GM18517 (cell line): ENCODE measurements at regions not wholly inside any gene's neighbourhood (a gene's known extent, or its start where the extent isn't known, plus 50 kb on each side); places are given as distances from the start of the nearest gene placed in this dataset.
"Not testable (repeated sequence)": the region's sequence is repeated elsewhere in the genome, so short reads cannot be mapped to it uniquely, and the experiment has no call there.

ENCODE experiments used
- ATAC-seq: cut with Tn5 transposase; IDR thresholded peaks from one replicate; pipeline ENCODE4 v1.9.1; 2021; ENCODE audit warnings: mild to moderate bottlenecking, moderate library complexity; ENCODE audit not compliant: unreplicated experiment

DNA sequence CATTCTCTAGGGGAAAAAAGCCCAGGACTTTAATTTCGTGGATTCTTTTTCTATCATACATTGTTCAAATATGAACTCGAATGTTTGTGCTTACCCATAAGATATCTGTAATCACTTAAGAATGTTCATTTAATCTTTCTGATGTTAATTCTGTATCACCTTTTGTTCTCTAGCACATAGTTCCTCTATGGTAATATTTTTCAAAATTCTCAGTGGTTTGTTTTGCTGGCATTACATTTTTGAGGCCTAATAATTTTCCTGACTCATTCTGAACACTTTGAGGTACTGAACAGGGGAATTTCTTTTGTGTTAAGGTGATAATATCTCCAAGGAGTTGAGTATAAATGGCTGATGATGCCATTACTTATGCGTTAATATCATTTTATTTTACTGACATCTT lies 490.7 kb upstream of the PITX2 start:
- ATAC-seq = no peak

- ATAC-seq = no peak
These were observed 493.0 kb upstream of the PITX2 start for GRCh38 chr4:111115881-111116280.

DNA sequence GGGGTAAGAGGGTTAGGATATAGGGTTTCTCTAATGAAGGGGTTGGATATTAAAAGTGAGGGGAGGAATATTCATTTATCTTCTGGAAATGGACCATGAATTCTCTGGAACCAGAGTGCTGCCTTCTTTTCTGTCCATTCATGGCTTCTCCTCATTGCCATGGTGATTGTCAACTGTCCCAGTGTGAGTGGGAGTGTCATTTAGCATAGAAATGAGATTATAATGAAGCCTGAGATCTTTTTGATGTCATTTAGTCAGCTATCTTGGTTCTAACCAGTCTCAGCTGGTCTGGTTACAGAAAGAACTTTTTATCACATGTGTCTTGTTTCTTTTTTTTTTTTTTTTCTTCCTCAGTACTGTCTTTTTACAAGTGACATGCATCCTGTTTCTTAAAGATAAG lies 497.3 kb upstream of the PITX2 start:
- no peak for ATAC-seq

DNA sequence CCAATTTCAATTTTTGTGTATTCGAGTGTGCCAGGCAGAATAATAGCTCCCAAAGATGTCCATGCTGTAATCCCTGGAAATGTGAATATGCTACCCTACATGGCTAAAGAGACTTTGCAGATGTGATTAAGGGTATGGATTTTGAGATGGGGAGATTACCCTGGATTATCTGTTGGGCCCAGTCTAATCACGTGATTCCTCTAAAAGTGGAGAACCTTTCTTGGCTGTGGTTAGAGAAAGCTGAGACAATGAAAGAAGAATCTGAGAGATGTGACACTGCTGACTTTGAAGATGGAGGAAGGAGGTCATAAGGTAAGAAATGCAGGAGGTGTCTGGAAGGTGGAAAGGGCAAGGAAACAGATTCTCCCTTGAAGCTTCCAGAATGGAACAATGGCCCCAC lies 503.5 kb upstream of the PITX2 start:
- ATAC-seq = no peak

GRCh38 chr4:111127841-111128240 lies 505.0 kb upstream of the PITX2 start:
- ATAC-seq = no peak

- no peak for ATAC-seq
These were observed 505.4 kb upstream of the PITX2 start for GRCh38 chr4:111128327-111128726.

DNA sequence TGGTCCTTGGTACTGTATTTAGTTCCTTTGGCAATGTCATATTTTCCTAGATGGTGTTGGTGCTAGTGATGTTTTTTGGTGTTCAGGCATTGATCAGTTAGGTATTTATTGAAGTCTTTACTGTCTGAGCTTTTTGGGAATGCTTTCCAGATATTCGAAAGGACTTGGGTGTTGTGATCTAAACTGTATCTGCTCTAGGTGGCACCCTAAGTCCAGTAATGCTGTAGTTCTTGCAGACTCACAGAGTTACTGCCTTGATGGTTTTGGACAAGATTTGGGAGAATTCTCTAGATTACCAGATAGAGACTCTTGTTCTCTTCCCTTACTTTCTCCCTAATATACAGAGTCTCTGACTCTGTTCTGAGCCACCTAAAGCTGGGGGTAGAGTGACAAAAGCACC lies 513.6 kb upstream of the PITX2 start:
- no peak for ATAC-seq

- no peak for ATAC-seq
These were observed 514.1 kb upstream of the PITX2 start for GRCh38 chr4:111136967-111137366.

DNA sequence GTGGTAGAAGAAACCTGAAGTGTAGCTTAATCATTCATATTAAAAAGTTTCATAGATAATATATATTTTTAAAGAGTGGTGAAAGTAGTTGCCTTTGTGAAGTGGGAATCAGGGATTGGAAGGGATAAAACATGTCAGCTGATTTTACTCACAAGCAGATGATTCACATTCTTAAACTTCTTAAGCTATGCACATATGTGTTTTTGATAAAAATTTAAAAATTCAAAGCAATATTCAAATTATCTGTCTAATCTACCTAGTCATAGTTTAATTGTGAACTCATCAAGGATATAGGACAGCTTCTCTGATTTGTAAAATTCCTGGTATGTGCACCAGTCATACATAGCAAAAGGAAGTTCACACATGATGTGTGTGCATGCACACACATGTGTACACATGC lies 520.6 kb upstream of the PITX2 start:
- ATAC-seq = no peak

DNA sequence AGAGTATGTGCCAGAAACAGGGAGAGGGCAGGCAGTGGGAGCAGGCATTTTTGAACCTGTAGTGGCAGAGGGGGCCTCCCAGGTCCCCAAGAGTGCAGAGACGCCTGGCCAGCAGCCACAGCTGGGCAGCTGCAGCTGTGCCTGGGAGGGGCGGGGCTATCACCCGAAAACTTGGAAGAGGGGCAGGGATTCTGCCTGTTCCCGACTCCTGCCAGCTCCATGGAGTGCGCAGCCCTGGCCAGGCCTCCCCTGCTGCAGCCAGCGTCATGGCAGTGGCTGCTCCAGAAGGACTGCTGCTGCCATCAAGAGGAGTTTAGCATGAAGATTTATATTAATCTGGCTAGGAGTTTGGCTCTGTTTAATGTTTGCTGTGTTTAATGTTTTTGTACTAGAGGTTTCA lies 532.1 kb upstream of the PITX2 start:
- no peak for ATAC-seq

DNA sequence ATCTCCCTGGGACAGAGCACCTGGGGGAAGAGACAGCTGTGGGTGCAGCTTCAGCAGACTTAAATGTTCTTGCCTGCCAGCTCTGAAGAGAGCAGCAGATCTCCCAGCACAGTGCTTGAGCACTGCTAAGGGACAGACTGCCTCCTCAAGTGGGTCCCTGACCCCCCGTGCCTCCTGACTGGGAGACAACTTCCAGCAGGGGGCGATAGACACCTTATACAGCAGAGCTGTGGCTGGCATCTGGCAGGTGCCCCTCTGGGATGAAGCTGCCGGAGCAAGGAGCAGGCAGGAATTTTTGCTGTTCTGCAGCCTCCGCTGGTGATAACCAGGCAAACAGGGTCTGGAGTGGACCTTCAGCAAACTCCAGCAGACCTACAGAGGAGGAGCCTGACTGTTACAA lies 541.7 kb upstream of the PITX2 start:
- not testable (repeated sequence) for ATAC-seq

- ATAC-seq = no peak
These were observed 551.5 kb upstream of the PITX2 start for GRCh38 chr4:111174331-111174730.

DNA sequence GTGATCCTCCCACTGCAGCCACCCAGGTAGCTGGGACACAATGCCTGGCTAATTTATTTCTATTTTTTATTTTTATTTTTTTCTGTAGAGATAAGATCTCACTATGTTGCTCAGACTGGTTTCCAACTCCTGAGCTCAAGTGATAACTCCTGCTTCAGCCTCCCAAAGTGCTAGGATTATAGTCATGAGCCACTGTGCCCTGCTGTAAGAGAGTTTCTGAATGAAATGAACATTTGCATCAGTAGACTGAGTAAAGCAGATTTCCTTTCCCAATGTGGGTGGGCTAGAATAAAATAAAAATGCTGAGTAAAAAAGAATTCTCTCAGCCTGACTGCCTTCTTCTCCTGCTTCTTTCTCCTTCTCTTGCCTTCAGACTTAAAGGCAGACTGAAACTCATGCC lies 555.4 kb upstream of the PITX2 start:
- no peak for ATAC-seq

GRCh38 chr4:111187108-111187507 lies 564.2 kb upstream of the PITX2 start:
- ATAC-seq = no peak

- no peak for ATAC-seq
These were observed 575.6 kb upstream of the PITX2 start for GRCh38 chr4:111198446-111198845.

- no peak for ATAC-seq
These were observed 581.9 kb upstream of the PITX2 start for GRCh38 chr4:111204797-111205196.

- no peak for ATAC-seq
These were observed 586.1 kb upstream of the PITX2 start for GRCh38 chr4:111208970-111209369.

GRCh38 chr4:111209706-111210105 lies 586.8 kb upstream of the PITX2 start:
- ATAC-seq = no peak

DNA sequence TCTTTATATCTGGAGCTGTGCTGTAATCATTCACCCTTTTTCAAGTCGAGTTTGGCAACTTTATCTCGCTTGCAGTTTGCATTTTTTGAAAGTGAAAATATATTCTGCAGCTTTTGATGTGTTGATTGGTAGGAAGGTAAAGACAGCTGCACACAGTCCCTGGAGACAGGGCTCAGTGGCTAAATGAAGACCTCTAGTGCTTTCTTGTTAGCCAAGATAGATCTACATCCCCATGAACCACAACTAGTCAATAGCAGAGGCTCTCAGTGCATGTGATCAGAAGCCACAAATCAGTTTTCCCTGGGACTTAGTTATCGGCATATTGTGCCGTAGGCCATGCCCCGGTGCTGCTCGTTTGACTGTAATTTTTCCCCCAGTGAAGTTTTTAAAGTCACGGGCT lies 587.7 kb upstream of the PITX2 start:
- no peak for ATAC-seq

DNA sequence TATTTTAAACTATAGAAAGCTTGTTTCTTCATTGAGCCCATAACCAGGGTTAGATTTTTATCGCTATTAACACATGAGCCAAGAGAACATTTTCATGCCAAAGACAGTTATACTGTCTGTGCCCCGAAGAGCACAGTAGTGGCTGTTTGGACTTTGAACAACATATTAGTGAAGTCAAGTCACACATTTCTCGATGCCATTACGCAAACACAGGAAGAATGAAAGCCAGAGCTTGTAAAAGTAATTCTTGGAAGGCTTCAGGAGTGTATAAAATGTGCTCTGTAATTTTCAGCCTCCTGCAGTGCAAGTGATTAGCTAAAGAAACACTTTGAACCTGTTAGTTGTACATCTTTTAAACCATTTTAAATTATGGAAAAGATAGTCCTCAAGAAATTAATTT lies 590.7 kb upstream of the PITX2 start:
- no peak for ATAC-seq

DNA sequence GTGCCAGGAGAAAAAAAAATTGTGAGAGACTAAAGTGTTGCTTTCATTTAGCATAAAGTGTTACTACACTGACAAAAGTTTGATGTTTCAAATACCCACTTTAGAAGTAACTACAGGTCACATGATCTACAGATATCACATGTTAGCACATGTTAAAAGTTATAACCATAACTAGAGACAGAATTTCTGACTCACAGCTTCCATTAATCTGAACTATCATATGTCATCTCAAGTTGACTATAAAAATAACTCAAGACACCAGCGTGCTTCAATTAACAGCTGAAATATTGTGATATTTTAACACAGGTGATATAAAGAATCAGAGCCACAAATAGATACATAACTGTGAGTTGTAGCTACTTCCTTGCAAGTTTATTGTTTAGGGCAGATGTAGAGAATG lies 591.5 kb upstream of the PITX2 start:
- ATAC-seq = no peak

DNA sequence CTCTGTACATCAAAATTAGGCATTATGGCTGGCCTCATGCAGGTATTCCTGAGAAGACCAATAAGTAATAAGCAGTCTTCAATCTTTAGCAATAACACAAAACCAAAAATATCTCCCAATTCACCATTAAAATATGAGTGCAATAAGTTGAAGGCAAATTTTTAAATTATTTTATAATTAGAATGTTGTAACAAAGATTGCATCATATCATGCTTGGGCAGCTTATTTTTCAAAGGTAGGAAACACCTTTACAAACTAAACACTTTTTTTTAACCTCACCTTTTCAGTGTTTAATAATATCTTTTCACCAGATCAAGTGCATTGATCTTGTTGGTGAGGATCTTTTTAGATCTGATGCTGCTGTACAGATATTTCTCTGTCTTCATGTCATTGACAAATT lies 592.9 kb upstream of the PITX2 start:
- ATAC-seq = no peak

GRCh38 chr4:111216791-111217190 lies 593.9 kb upstream of the PITX2 start:
- no peak for ATAC-seq

GRCh38 chr4:111221371-111221770 lies 598.5 kb upstream of the PITX2 start:
- no peak for ATAC-seq
